ENCODE measurements at regions not wholly inside any gene's neighbourhood (a gene's known extent, or its start where the extent isn't known, plus 50 kb on each side); places are given as distances from the start of the nearest gene placed in this dataset.

DNA sequence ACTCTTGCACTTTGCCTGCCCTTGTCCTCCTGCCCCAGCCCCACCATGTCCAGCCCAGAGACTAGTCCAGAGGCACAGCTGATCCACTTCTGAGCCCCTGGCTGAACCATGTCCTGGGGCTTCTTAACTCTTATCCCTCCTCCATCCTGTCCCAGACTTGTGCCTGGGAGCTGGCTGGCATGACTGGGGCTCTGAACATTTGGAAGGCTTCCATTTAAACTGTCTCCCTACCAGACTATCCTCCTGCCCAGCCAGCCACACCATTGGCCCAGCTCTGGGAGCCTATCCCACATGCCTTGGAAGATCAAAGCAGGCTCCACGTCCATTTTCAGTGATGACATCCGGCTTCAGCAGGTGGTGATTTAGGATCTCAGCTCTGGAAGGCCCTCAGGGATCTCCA lies 57.4 kb downstream of the FAM241B start (continued):
- TF ChIP-seq, protein P1, sequence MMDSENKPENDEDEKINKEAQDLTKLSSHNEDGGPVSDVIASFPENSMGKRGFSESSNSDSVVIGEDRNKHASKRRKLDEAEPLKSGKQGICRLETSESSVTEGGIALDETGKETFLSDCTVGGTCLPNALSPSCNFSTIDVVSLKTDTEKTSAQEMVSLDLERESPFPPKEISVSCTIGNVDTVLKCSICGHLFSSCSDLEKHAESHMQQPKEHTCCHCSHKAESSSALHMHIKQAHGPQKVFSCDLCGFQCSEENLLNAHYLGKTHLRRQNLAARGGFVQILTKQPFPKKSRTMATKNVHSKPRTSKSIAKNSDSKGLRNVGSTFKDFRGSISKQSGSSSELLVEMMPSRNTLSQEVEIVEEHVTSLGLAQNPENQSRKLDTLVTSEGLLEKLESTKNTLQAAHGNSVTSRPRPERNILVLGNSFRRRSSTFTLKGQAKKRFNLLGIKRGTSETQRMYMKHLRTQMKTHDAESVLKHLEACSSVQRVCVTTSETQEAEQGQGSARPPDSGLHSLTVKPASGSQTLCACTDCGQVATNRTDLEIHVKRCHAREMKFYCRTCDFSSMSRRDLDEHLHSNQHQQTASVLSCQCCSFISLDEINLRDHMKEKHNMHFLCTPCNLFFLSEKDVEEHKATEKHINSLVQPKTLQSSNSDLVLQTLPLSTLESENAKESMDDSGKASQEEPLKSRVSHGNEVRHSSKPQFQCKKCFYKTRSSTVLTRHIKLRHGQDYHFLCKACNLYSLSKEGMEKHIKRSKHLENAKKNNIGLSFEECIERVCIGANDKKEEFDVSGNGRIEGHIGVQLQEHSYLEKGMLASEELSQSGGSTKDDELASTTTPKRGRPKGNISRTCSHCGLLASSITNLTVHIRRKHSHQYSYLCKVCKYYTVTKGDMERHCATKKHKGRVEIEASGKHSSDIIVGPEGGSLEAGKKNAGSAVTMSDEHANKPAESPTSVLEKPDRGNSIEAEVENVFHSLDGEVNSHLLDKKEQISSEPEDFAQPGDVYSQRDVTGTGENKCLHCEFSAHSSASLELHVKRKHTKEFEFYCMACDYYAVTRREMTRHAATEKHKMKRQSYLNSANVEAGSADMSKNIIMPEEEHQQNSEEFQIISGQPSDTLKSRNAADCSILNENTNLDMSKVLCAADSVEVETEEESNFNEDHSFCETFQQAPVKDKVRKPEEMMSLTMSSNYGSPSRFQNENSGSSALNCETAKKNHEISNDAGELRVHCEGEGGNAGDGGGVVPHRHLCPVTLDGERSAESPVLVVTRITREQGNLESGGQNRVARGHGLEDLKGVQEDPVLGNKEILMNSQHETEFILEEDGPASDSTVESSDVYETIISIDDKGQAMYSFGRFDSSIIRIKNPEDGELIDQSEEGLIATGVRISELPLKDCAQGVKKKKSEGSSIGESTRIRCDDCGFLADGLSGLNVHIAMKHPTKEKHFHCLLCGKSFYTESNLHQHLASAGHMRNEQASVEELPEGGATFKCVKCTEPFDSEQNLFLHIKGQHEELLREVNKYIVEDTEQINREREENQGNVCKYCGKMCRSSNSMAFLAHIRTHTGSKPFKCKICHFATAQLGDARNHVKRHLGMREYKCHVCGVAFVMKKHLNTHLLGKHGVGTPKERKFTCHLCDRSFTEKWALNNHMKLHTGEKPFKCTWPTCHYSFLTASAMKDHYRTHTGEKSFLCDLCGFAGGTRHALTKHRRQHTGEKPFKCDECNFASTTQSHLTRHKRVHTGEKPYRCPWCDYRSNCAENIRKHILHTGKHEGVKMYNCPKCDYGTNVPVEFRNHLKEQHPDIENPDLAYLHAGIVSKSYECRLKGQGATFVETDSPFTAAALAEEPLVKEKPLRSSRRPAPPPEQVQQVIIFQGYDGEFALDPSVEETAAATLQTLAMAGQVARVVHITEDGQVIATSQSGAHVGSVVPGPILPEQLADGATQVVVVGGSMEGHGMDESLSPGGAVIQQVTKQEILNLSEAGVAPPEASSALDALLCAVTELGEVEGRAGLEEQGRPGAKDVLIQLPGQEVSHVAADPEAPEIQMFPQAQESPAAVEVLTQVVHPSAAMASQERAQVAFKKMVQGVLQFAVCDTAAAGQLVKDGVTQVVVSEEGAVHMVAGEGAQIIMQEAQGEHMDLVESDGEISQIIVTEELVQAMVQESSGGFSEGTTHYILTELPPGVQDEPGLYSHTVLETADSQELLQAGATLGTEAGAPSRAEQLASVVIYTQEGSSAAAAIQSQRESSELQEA (CRISPR knock-in tag; IDR thresholded peaks at IDR 0.05; ENCODE audit: not compliant biosample characterization): no peak
- TF ChIP-seq ZZZ3 (CRISPR knock-in tag; IDR thresholded peaks at IDR 0.05; ENCODE audit: borderline replicate concordance): no peak

DNA sequence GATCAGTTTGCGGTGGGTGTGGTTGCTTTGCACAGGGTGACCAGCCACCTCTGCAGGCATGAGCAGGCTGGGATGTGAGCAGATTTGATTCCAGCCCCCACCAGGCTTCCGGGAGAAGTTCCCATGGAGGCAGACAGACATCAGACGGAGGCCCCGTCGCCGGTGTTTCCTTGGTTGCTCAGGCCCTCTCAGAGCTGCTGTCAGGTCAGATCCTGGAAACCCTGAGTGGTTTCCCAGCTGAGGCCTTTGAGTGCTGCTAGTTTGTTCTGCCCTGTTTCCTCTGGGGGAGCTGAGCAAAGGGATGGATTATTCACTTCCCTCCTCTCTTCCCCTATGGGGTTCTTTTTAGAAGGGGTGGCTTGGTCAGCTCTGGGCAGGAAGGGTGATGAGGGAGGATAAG lies 62.2 kb downstream of the FAM241B start:
- FAIRE-seq (no peak), ATAC-seq (no peak), DNase-seq (ENCODE audit: low spot score) (no peak)
- Histone ChIP-seq H3K4me2 (ENCODE audit: low read depth, low read length) (no peak overlapping the region), H3K4me1 (ENCODE audit: insufficient read depth, low read length) (no peaks in the 10 kb centered on the region), H3K36me3 (replicated peaks in 1 of 2; ENCODE audit: control insufficient read depth in 1 of 2, insufficient read depth in 2 of 2, low read length in 2 of 2) (no peaks in the 10 kb centered on the region), H3K79me2 (ENCODE audit: insufficient read depth, low read length) (no peaks in the 10 kb centered on the region), H4K20me1 (ENCODE audit: insufficient read depth, low read length) (no peaks in the 10 kb centered on the region), H3K27me3 (ENCODE audit: control insufficient read depth in 1 of 2, insufficient read depth in 2 of 2, low read length in 2 of 2) (no peaks in the 10 kb centered on the region; a peak in 1 of 5 replicates), H3K9me3 (ENCODE audit: low read length) (no peaks in the 10 kb centered on the region), H2AFZ (ENCODE audit: low read length) (no peak overlapping the region), H3K27ac (ENCODE audit: extremely low read length, insufficient read depth, low read length) (no peak overlapping the region), H3K9ac (ENCODE audit: insufficient read depth, low read depth, low read length) (no peak overlapping the region), H3K4me3 (replicated peaks in 1 of 3; ENCODE audit: insufficient read depth in 1 of 3, low read depth in 2 of 3, low read length in 3 of 3) (no peak overlapping the region)
- CTCF ChIA-PET (ENCODE audit: low intra/inter-chr PET ratio, low total read pairs): no interaction called here
- POLR2A ChIA-PET: no interaction called here
- 83% methylated on average over 1 of the region's 6 CpGs for WGBS (ENCODE audit: low lambda C conversion rate)
- in situ Hi-C loops (cut with HindIII; ENCODE audit: extremely low pct_ligation_motif_present, low pct_unique_long_range_greater_than_20kb) (no loop called here), intact Hi-C loops (cut with micrococcal nuclease; ENCODE audit: unreplicated experiment) (no loop called here)
- BruUV-seq (replicated peaks): no TSS peak
- no peak for TF ChIP-seq CEBPB (IDR thresholded peaks at IDR 0.05; ENCODE audit: borderline replicate concordance, low read depth, low read length)
- TF ChIP-seq RAD21 (CRISPR knock-in tag; IDR thresholded peaks at IDR 0.05): no peak
- TF ChIP-seq ZMYM2 (CRISPR knock-in tag; IDR thresholded peaks at IDR 0.05): no peak
- TF ChIP-seq GTF2F1 (IDR thresholded peaks at IDR 0.05; ENCODE audit: low read length): no peak
- TF ChIP-seq RAD51 (IDR thresholded peaks at IDR 0.05; ENCODE audit: borderline replicate concordance): no peak
- no peak for TF ChIP-seq EP300 (IDR thresholded peaks at IDR 0.05; ENCODE audit: low read depth in 2 of 2, low read length in 2 of 2)
- TF ChIP-seq EP300 (CRISPR knock-in tag; IDR thresholded peaks at IDR 0.05; ENCODE audit: borderline replicate concordance): no peak
- no peak for TF ChIP-seq FLYWCH1 (CRISPR knock-in tag; IDR thresholded peaks at IDR 0.05)
- no peak for TF ChIP-seq CREM (IDR thresholded peaks at IDR 0.05)
- TF ChIP-seq CREM (CRISPR knock-in tag; IDR thresholded peaks at IDR 0.05): no peak
- no peak for TF ChIP-seq ZBTB8A (CRISPR knock-in tag; IDR thresholded peaks at IDR 0.05; ENCODE audit: borderline replicate concordance, low read depth)
- TF ChIP-seq ZNF841 (CRISPR knock-in tag; IDR thresholded peaks at IDR 0.05; ENCODE audit: borderline replicate concordance): no peak
- no peak for TF ChIP-seq SOX5 (CRISPR knock-in tag; IDR thresholded peaks at IDR 0.05; ENCODE audit: borderline replicate concordance)
- TF ChIP-seq, protein P2, sequence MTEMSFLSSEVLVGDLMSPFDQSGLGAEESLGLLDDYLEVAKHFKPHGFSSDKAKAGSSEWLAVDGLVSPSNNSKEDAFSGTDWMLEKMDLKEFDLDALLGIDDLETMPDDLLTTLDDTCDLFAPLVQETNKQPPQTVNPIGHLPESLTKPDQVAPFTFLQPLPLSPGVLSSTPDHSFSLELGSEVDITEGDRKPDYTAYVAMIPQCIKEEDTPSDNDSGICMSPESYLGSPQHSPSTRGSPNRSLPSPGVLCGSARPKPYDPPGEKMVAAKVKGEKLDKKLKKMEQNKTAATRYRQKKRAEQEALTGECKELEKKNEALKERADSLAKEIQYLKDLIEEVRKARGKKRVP (CRISPR knock-in tag; IDR thresholded peaks at IDR 0.05): no peak
- TF ChIP-seq ZNF737 (CRISPR knock-in tag; IDR thresholded peaks at IDR 0.05; ENCODE audit: borderline replicate concordance): no peak
